Lower lobe of right lung (tissue), 2 donors: ENCODE measurements at regions not wholly inside any gene's neighbourhood (a gene's known extent, or its start where the extent isn't known, plus 50 kb on each side); places are given as distances from the start of the nearest gene placed in this dataset.

Source experiments
- ATAC-seq, 2 donors: fragments of 200-7000 bp; cut with Tn5 transposase; one replicate each; pipeline ENCODE4 v1.9.1; 2020 to 2022; ENCODE audit warnings: mild to moderate bottlenecking in 2 of 2, moderate library complexity in 2 of 2
- DNase-seq: peaks from one replicate; pipeline ENCODE4 v3.0.0-alpha.2; 2020
- H3K27ac ChIP-seq: fragments of 200-600 bp; one replicate; pipeline ENCODE4 v1.8.0; 2022
- H3K27me3 ChIP-seq: fragments of 200-600 bp; one replicate; pipeline ENCODE4 v1.8.0; 2022; ENCODE audit warnings: low read depth
- H3K36me3 ChIP-seq: fragments of 200-600 bp; one replicate; pipeline ENCODE4 v1.8.0; 2022; ENCODE audit warnings: mild to moderate bottlenecking
- H3K4me1 ChIP-seq: fragments of 200-600 bp; one replicate; pipeline ENCODE4 v1.8.0; 2022
- H3K4me3 ChIP-seq: fragments of 200-600 bp; one replicate; pipeline ENCODE4 v1.8.0; 2022; ENCODE audit warnings: mild to moderate bottlenecking
- H3K9me3 ChIP-seq: fragments of 200-600 bp; one replicate; pipeline ENCODE4 v1.8.0; 2022
- CTCF ChIP-seq: fragments of 200-600 bp; IDR thresholded peaks from one replicate; pipeline ENCODE4 v1.8.0; 2022; ENCODE audit warnings: antibody characterized with exemption, mild to moderate bottlenecking
- intact Hi-C: fragments of 100-400 bp; cut with DNase I; formaldehyde crosslinking; loops from one replicate; pipeline ENCODE4 v1.11.0; 2022
- donor health status: DM: no; HTN: yes; CAD: no; lungs with severe emphysema.

DNA sequence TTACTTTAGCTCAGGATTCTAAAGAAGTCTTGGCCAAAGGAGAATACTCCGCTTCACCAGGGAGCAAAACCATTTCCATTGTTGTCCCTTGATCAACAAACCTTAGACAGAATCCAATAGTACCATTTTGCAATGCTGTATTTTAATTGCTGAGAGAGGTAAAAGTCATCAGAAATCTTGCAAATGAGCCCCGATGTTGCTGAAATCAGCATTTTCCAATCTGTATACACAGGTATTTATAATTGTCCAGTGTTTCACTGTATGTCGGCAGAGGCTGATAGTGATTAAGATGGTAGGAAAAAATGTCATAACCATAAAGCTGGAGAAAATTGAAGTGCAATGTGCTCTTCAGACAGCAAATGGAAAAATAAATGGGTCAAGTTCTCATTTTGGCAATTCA, 170.0 kb upstream of the ARL4C start:
- no peak overlapping the region for H3K4me3 ChIP-seq
- no peaks in the 10 kb centered on the region for H3K36me3 ChIP-seq
- no peak overlapping the region for H3K27ac ChIP-seq
- no peaks in the 10 kb centered on the region for H3K27me3 ChIP-seq
- no peak for TF ChIP-seq CTCF
- ATAC-seq (no peak), DNase-seq (no peak)
- H3K9me3 ChIP-seq: no peaks in the 10 kb centered on the region
- intact Hi-C loops: no loop called here
- H3K4me1 ChIP-seq: no peaks in the 10 kb centered on the region

DNA sequence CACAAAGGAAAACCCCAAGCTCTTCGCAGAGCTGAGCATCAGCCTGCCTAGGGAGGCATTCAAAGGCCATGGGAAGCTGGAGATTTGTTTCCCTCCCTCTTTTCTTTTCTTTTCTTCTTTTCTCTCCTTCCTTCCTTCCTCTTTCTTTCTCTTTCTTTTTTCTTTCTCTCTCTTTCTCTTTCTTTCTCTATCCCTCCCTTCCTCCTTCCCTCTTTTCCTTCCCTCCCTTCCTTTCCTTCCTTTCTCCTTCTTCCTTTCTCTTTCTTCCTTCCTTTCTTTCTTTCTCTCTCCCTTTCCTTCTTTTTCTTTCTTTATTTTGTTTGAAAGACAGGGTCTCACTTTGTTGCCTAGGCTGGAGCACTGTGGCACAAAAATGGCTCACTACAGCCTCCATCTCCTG, 168.4 kb upstream of the ARL4C start:
- H3K27ac ChIP-seq: no peak overlapping the region
- DNase-seq (no peak), ATAC-seq (no peak)
- no peaks in the 10 kb centered on the region for H3K9me3 ChIP-seq
- intact Hi-C loops: no loop called here
- no peaks in the 10 kb centered on the region for H3K27me3 ChIP-seq
- TF ChIP-seq CTCF: no peak
- no peaks in the 10 kb centered on the region for H3K4me1 ChIP-seq
- H3K4me3 ChIP-seq: no peak overlapping the region
- H3K36me3 ChIP-seq: no peaks in the 10 kb centered on the region

- ATAC-seq (no peak), DNase-seq (no peak)
- H3K27ac ChIP-seq: no peak overlapping the region
- intact Hi-C loops: no loop called here
- no peaks in the 10 kb centered on the region for H3K9me3 ChIP-seq
- no peaks in the 10 kb centered on the region for H3K36me3 ChIP-seq
- H3K4me1 ChIP-seq: no peaks in the 10 kb centered on the region
- no peak overlapping the region for H3K4me3 ChIP-seq
- H3K27me3 ChIP-seq: no peaks in the 10 kb centered on the region
- no peak for TF ChIP-seq CTCF
These were observed 165.0 kb upstream of the ARL4C start for GRCh38 chr2:234661849-234662248.

- Histone ChIP-seq H3K27me3 (no peaks in the 10 kb centered on the region), H3K27ac (no peak overlapping the region), H3K4me1 (no peaks in the 10 kb centered on the region), H3K4me3 (no peak overlapping the region), H3K9me3 (no peaks in the 10 kb centered on the region), H3K36me3 (no peaks in the 10 kb centered on the region)
- intact Hi-C loops: no loop called here
- DNase-seq (no peak), ATAC-seq (no peak)
- no peak for TF ChIP-seq CTCF
These were observed 164.3 kb upstream of the ARL4C start for GRCh38 chr2:234661175-234661574.

- no peaks in the 10 kb centered on the region for H3K4me1 ChIP-seq
- H3K27me3 ChIP-seq: peaks cover 5% of the 10 kb centered on the region
- ATAC-seq (no peak), DNase-seq (no peak)
- no peaks in the 10 kb centered on the region for H3K36me3 ChIP-seq
- no peak overlapping the region for H3K27ac ChIP-seq
- TF ChIP-seq CTCF: no peak
- intact Hi-C loops: no loop called here
- no peaks in the 10 kb centered on the region for H3K9me3 ChIP-seq
- no peak overlapping the region for H3K4me3 ChIP-seq
These were observed 158.8 kb upstream of the ARL4C start for GRCh38 chr2:234655706-234656105.

DNA sequence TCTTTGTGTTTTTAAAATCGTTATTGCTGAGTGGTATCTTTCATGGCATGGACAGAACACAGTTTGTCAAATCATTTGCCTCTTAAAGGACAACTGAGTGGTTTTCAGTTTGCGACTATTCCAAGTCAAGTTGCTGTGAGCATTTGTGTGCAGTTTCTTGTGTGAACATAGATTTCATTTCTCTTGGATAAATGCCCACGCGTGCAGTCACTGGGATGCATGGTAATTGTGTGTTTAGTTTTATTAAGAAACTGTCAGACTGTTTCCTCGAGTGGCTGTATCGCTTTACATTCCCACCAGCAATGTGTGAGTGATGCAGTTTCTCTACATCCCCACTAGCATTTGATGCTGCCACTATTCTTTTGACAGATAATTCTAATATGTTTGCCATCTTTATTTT, 154.0 kb upstream of the ARL4C start:
- Histone ChIP-seq H3K9me3 (no peaks in the 10 kb centered on the region), H3K27me3 (peaks cover 5% of the 10 kb centered on the region), H3K4me1 (no peaks in the 10 kb centered on the region), H3K4me3 (no peak overlapping the region), H3K36me3 (no peaks in the 10 kb centered on the region), H3K27ac (no peak overlapping the region)
- DNase-seq (no peak), ATAC-seq (no peak)
- TF ChIP-seq CTCF: no peak
- intact Hi-C loops: no loop called here
